ENCODE measurements at regions not wholly inside any gene's neighbourhood (a gene's known extent, or its start where the extent isn't known, plus 50 kb on each side); places are given as distances from the start of the nearest gene placed in this dataset.

- Histone ChIP-seq H3K27ac (ENCODE audit: low read length) (no peak overlapping the region), H3K4me3 (ENCODE audit: low read length) (no peak overlapping the region), H3K9ac (ENCODE audit: low read length) (no peak overlapping the region), H3K79me2 (replicated peaks; ENCODE audit: insufficient read depth, low read length) (no peaks in the 10 kb centered on the region), H4K20me1 (ENCODE audit: insufficient read depth) (no peaks in the 10 kb centered on the region), H2AFZ (ENCODE audit: low read depth, low read length) (no peak overlapping the region), H3K27me3 (ENCODE audit: insufficient read depth, low read depth, low read length) (no peaks in the 10 kb centered on the region), H3F3A (ENCODE audit: insufficient read depth, low read length, poor library complexity, severe bottlenecking) (no peaks in the 10 kb centered on the region), H3K9me3 (ENCODE audit: low read length) (no peaks in the 10 kb centered on the region), H3K9me2 (ENCODE audit: insufficient read depth, low read length) (no peaks in the 10 kb centered on the region), H3K4me2 (ENCODE audit: low read length) (no peak overlapping the region), H3K36me3 (ENCODE audit: insufficient read depth, low read length) (no peaks in the 10 kb centered on the region)
- TF ChIP-seq SMC3 (conservative IDR thresholded peaks at IDR 0.05; ENCODE audit: poor library complexity) (no peak), EZH2 (IDR thresholded peaks at IDR 0.05; ENCODE audit: borderline replicate concordance, insufficient read depth, low read length, poor library complexity, severe bottlenecking) (no peak), TAF1 (IDR thresholded peaks at IDR 0.05; ENCODE audit: low read depth) (no peak), EP300 (conservative IDR thresholded peaks at IDR 0.05; ENCODE audit: poor library complexity, severe bottlenecking) (no peak), RAD21 (conservative IDR thresholded peaks at IDR 0.05) (no peak), POLR2AphosphoS5 (IDR thresholded peaks at IDR 0.05) (no peak), MXI1 (conservative IDR thresholded peaks at IDR 0.05; ENCODE audit: poor library complexity, severe bottlenecking) (no peak)
- TF ChIP-seq, protein P1, sequence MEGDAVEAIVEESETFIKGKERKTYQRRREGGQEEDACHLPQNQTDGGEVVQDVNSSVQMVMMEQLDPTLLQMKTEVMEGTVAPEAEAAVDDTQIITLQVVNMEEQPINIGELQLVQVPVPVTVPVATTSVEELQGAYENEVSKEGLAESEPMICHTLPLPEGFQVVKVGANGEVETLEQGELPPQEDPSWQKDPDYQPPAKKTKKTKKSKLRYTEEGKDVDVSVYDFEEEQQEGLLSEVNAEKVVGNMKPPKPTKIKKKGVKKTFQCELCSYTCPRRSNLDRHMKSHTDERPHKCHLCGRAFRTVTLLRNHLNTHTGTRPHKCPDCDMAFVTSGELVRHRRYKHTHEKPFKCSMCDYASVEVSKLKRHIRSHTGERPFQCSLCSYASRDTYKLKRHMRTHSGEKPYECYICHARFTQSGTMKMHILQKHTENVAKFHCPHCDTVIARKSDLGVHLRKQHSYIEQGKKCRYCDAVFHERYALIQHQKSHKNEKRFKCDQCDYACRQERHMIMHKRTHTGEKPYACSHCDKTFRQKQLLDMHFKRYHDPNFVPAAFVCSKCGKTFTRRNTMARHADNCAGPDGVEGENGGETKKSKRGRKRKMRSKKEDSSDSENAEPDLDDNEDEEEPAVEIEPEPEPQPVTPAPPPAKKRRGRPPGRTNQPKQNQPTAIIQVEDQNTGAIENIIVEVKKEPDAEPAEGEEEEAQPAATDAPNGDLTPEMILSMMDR (IDR thresholded peaks at IDR 0.05; ENCODE audit: poor library complexity, severe bottlenecking): no peak
- TF ChIP-seq, protein P2, sequence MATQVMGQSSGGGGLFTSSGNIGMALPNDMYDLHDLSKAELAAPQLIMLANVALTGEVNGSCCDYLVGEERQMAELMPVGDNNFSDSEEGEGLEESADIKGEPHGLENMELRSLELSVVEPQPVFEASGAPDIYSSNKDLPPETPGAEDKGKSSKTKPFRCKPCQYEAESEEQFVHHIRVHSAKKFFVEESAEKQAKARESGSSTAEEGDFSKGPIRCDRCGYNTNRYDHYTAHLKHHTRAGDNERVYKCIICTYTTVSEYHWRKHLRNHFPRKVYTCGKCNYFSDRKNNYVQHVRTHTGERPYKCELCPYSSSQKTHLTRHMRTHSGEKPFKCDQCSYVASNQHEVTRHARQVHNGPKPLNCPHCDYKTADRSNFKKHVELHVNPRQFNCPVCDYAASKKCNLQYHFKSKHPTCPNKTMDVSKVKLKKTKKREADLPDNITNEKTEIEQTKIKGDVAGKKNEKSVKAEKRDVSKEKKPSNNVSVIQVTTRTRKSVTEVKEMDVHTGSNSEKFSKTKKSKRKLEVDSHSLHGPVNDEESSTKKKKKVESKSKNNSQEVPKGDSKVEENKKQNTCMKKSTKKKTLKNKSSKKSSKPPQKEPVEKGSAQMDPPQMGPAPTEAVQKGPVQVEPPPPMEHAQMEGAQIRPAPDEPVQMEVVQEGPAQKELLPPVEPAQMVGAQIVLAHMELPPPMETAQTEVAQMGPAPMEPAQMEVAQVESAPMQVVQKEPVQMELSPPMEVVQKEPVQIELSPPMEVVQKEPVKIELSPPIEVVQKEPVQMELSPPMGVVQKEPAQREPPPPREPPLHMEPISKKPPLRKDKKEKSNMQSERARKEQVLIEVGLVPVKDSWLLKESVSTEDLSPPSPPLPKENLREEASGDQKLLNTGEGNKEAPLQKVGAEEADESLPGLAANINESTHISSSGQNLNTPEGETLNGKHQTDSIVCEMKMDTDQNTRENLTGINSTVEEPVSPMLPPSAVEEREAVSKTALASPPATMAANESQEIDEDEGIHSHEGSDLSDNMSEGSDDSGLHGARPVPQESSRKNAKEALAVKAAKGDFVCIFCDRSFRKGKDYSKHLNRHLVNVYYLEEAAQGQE (IDR thresholded peaks at IDR 0.05; ENCODE audit: borderline replicate concordance): no peak
These were observed 355.9 kb upstream of the PITX2 start for GRCh38 chr4:110978761-110979160.

GRCh38 chr4:110982486-110982885, 359.6 kb upstream of the PITX2 start:
- no peaks in the 10 kb centered on the region for H4K20me1 ChIP-seq (ENCODE audit: insufficient read depth)
- no peaks in the 10 kb centered on the region for H3K9me3 ChIP-seq (ENCODE audit: low read length)
- H3K27me3 ChIP-seq (ENCODE audit: insufficient read depth, low read depth, low read length): no peaks in the 10 kb centered on the region
- H3K79me2 ChIP-seq (replicated peaks; ENCODE audit: insufficient read depth, low read length): no peaks in the 10 kb centered on the region
- H3K27ac ChIP-seq (ENCODE audit: low read length): no peak overlapping the region
- H3K9me2 ChIP-seq (ENCODE audit: insufficient read depth, low read length): no peaks in the 10 kb centered on the region
- no peak overlapping the region for H3K9ac ChIP-seq (ENCODE audit: low read length)
- no peaks in the 10 kb centered on the region for H3K36me3 ChIP-seq (ENCODE audit: insufficient read depth, low read length)
- H3F3A ChIP-seq (ENCODE audit: insufficient read depth, low read length, poor library complexity, severe bottlenecking): no peaks in the 10 kb centered on the region
- TF ChIP-seq, protein P2 (IDR thresholded peaks at IDR 0.05; ENCODE audit: borderline replicate concordance): no peak
- no peak for TF ChIP-seq MXI1 (conservative IDR thresholded peaks at IDR 0.05; ENCODE audit: poor library complexity, severe bottlenecking)
- TF ChIP-seq EP300 (conservative IDR thresholded peaks at IDR 0.05; ENCODE audit: poor library complexity, severe bottlenecking): no peak
- no peak for TF ChIP-seq EZH2 (IDR thresholded peaks at IDR 0.05; ENCODE audit: borderline replicate concordance, insufficient read depth, low read length, poor library complexity, severe bottlenecking)
- no peak for TF ChIP-seq TAF1 (IDR thresholded peaks at IDR 0.05; ENCODE audit: low read depth)
- no peak for TF ChIP-seq POLR2AphosphoS5 (IDR thresholded peaks at IDR 0.05)
- no peak for TF ChIP-seq SMC3 (conservative IDR thresholded peaks at IDR 0.05; ENCODE audit: poor library complexity)
- TF ChIP-seq RAD21 (conservative IDR thresholded peaks at IDR 0.05): no peak
- TF ChIP-seq, protein P1 (IDR thresholded peaks at IDR 0.05; ENCODE audit: poor library complexity, severe bottlenecking): no peak
- no peak overlapping the region for H3K4me3 ChIP-seq (ENCODE audit: low read length)
- H3K4me2 ChIP-seq (ENCODE audit: low read length): no peak overlapping the region
- no peak overlapping the region for H2AFZ ChIP-seq (ENCODE audit: low read depth, low read length)
